ENCODE measurements at regions not wholly inside any gene's neighbourhood (a gene's known extent, or its start where the extent isn't known, plus 50 kb on each side); places are given as distances from the start of the nearest gene placed in this dataset.

- Histone ChIP-seq H3K4me3 (no peak overlapping the region), H3K27me3 (no peaks in the 10 kb centered on the region), H3K36me3 (no peaks in the 10 kb centered on the region), H3K4me1 (no peaks in the 10 kb centered on the region), H3K9me3 (no peaks in the 10 kb centered on the region), H3K27ac (no peak overlapping the region)
- TF ChIP-seq, protein P1, sequence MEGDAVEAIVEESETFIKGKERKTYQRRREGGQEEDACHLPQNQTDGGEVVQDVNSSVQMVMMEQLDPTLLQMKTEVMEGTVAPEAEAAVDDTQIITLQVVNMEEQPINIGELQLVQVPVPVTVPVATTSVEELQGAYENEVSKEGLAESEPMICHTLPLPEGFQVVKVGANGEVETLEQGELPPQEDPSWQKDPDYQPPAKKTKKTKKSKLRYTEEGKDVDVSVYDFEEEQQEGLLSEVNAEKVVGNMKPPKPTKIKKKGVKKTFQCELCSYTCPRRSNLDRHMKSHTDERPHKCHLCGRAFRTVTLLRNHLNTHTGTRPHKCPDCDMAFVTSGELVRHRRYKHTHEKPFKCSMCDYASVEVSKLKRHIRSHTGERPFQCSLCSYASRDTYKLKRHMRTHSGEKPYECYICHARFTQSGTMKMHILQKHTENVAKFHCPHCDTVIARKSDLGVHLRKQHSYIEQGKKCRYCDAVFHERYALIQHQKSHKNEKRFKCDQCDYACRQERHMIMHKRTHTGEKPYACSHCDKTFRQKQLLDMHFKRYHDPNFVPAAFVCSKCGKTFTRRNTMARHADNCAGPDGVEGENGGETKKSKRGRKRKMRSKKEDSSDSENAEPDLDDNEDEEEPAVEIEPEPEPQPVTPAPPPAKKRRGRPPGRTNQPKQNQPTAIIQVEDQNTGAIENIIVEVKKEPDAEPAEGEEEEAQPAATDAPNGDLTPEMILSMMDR (IDR thresholded peaks at IDR 0.05) = no peak
- TF ChIP-seq POLR2A (IDR thresholded peaks at IDR 0.05) = no peak
- intact Hi-C loops (cut with DNase I; ENCODE audit: low total_unique reads) = no loop called here
- no peak for DNase-seq
These were observed 446.0 kb upstream of the GOT2 start for GRCh38 chr16:59180083-59180476.

DNA sequence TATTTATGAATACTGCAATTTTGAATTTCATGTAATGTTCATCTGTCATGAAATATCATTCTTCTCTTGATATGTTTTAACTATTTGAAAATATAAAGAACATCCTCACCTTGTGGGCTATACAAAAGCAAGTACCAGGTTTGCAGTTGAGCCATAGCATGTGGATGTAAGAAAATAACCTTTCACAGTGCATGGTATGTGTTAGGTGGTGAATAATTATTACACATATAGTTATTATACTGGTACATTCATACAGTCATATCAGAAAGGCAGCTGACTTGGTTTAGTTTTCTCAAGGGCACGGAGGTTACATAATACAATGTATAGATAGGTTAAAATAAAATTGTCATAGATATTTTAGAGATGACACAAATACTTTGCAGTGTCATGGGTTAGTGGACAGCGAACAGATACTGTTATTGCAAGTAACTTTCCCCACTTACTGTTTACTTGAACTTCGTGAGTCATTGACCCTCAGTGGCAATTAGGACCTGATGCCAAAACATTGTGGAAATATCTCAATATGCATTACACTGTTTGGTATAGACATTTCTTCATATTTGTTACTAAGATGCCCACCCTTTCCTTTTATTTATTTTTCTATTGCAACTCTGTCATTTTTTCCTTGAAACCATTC is 445.4 kb upstream of the GOT2 start:
- no peak overlapping the region for H3K27ac ChIP-seq
- no peak for DNase-seq
- H3K9me3 ChIP-seq = no peaks in the 10 kb centered on the region
- TF ChIP-seq, protein P1 (IDR thresholded peaks at IDR 0.05) = no peak
- no peak for TF ChIP-seq POLR2A (IDR thresholded peaks at IDR 0.05)
- no peaks in the 10 kb centered on the region for H3K36me3 ChIP-seq
- intact Hi-C loops (cut with DNase I; ENCODE audit: low total_unique reads) = no loop called here
- no peak overlapping the region for H3K4me3 ChIP-seq
- H3K4me1 ChIP-seq = no peaks in the 10 kb centered on the region
- no peaks in the 10 kb centered on the region for H3K27me3 ChIP-seq

GRCh38 chr16:59173408-59173831 is 439.3 kb upstream of the GOT2 start:
- Histone ChIP-seq H3K9me3 (no peaks in the 10 kb centered on the region), H3K36me3 (no peaks in the 10 kb centered on the region), H3K4me1 (no peaks in the 10 kb centered on the region), H3K27me3 (no peaks in the 10 kb centered on the region), H3K27ac (no peak overlapping the region), H3K4me3 (no peak overlapping the region)
- intact Hi-C loops (cut with DNase I; ENCODE audit: low total_unique reads) = no loop called here
- no peak for DNase-seq
- TF ChIP-seq POLR2A (IDR thresholded peaks at IDR 0.05) = no peak
- TF ChIP-seq, protein P1 (IDR thresholded peaks at IDR 0.05) = no peak

- no peaks in the 10 kb centered on the region for H3K36me3 ChIP-seq
- DNase-seq = no peak
- TF ChIP-seq POLR2A (IDR thresholded peaks at IDR 0.05) = no peak
- TF ChIP-seq, protein P1 (IDR thresholded peaks at IDR 0.05) = no peak
- intact Hi-C loops (cut with DNase I; ENCODE audit: low total_unique reads) = no loop called here
- H3K9me3 ChIP-seq = no peaks in the 10 kb centered on the region
- no peaks in the 10 kb centered on the region for H3K27me3 ChIP-seq
- H3K4me3 ChIP-seq = no peak overlapping the region
- no peaks in the 10 kb centered on the region for H3K4me1 ChIP-seq
- H3K27ac ChIP-seq = no peak overlapping the region
These were observed 436.1 kb upstream of the GOT2 start for GRCh38 chr16:59170099-59170712.

- H3K4me1 ChIP-seq = no peaks in the 10 kb centered on the region
- H3K36me3 ChIP-seq = no peaks in the 10 kb centered on the region
- DNase-seq = no peak
- H3K27ac ChIP-seq = no peak overlapping the region
- TF ChIP-seq POLR2A (IDR thresholded peaks at IDR 0.05) = no peak
- TF ChIP-seq, protein P1 (IDR thresholded peaks at IDR 0.05) = no peak
- no peaks in the 10 kb centered on the region for H3K27me3 ChIP-seq
- H3K4me3 ChIP-seq = no peak overlapping the region
- intact Hi-C loops (cut with DNase I; ENCODE audit: low total_unique reads) = no loop called here
- no peaks in the 10 kb centered on the region for H3K9me3 ChIP-seq
These were observed 435.1 kb upstream of the GOT2 start for GRCh38 chr16:59169168-59169567.

Measured in uterus (tissue), 3 donors.